Astrocyte (in vitro differentiated cells and primary cell): ENCODE measurements at regions not wholly inside any gene's neighbourhood (a gene's known extent, or its start where the extent isn't known, plus 50 kb on each side); places are given as distances from the start of the nearest gene placed in this dataset.

Source experiments
- EZH2 ChIP-seq: IDR thresholded peaks from 2 replicates; pipeline ENCODE4 v1.6.1; 2012; ENCODE audit warnings: mild to moderate bottlenecking, low read length, inconsistent platforms; ENCODE audit not compliant: insufficient read depth
- TF ChIP-seq, protein P1 (sequence below): IDR thresholded peaks from 2 replicates; pipeline ENCODE4 v1.5.1; 2011; ENCODE audit warnings: low read depth, mild to moderate bottlenecking, inconsistent platforms, low read length, moderate library complexity; ENCODE audit not compliant: insufficient read depth

DNA sequence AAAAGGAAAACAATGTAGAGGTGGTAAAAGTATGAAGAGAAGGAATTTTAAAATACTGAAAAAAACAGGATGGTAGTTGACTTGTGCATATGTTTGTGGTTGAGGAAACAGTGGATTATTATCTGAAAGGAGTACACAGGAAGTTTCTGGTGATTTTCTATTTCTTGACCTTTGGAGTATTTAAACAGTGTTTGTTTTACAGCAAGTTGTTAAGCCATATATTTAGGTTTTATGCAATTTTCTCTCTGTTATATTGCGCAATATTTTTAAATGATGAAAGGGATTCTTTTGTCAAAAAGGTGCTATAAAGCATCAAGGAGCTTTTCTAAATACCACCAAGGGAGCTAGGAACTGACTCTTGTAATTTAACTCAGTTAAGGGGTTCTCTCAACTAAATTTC lies 343.1 kb upstream of the MAOA start:
- TF ChIP-seq, protein P1, sequence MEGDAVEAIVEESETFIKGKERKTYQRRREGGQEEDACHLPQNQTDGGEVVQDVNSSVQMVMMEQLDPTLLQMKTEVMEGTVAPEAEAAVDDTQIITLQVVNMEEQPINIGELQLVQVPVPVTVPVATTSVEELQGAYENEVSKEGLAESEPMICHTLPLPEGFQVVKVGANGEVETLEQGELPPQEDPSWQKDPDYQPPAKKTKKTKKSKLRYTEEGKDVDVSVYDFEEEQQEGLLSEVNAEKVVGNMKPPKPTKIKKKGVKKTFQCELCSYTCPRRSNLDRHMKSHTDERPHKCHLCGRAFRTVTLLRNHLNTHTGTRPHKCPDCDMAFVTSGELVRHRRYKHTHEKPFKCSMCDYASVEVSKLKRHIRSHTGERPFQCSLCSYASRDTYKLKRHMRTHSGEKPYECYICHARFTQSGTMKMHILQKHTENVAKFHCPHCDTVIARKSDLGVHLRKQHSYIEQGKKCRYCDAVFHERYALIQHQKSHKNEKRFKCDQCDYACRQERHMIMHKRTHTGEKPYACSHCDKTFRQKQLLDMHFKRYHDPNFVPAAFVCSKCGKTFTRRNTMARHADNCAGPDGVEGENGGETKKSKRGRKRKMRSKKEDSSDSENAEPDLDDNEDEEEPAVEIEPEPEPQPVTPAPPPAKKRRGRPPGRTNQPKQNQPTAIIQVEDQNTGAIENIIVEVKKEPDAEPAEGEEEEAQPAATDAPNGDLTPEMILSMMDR, result no peak
- TF ChIP-seq EZH2, result no peak
